ENCODE measurements at regions not wholly inside any gene's neighbourhood (a gene's known extent, or its start where the extent isn't known, plus 50 kb on each side); places are given as distances from the start of the nearest gene placed in this dataset.

DNA sequence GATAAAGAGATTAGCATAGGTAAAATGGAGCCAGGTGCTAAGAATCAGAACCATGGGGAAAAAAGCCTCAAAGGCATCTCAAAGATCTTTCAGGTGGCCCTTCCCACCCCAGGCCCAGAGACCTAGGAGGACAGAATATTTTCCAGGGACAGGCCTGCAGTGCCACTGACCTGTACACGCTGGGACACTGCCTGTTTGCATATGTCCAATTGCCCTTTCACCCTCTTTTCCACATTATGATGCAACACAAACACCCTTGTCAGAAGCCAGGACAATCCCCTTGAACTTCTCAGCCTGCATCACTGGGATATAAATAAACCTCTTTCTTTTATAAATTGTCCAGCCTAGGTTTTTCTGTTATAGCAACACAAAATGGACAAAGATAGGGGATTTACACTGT, 419.1 kb downstream of the TRIB2 start:
- DNase-seq (ENCODE audit: low read depth, low spot score) (no peak), FAIRE-seq (no peak)
- Histone ChIP-seq H3K4me3 (replicated peaks in 1 of 3; ENCODE audit: insufficient read depth in 1 of 3, low read depth in 1 of 3, low read length in 3 of 3) (no peak overlapping the region), H3K9me1 (replicated peaks; ENCODE audit: control insufficient read depth, extremely low read depth, insufficient read depth, low read length) (no peaks in the 10 kb centered on the region), H3K4me2 (ENCODE audit: insufficient read depth, low read length) (no peak overlapping the region), H3K27ac (ENCODE audit: insufficient read depth, low read depth, low read length) (no peak overlapping the region), H4K20me1 (replicated peaks; ENCODE audit: control insufficient read depth, extremely low read depth, insufficient read depth, low read length) (no peaks in the 10 kb centered on the region), H3K9ac (replicated peaks; ENCODE audit: extremely low read depth, insufficient read depth, low read length) (no peak overlapping the region), H3K36me3 (ENCODE audit: control insufficient read depth in 2 of 2, extremely low read depth in 1 of 2, insufficient read depth in 2 of 2, low read length in 2 of 2) (no peaks in the 10 kb centered on the region), H3K27me3 (ENCODE audit: control insufficient read depth in 2 of 2, insufficient read depth in 2 of 2, low read length in 2 of 2) (no peaks in the 10 kb centered on the region), H3K4me1 (ENCODE audit: control insufficient read depth, extremely low read depth, insufficient read depth, low read length) (no peaks in the 10 kb centered on the region), H3K9me3 (replicated peaks; ENCODE audit: control insufficient read depth, insufficient read depth, low read length) (no peaks in the 10 kb centered on the region), H2AFZ (ENCODE audit: low read depth, low read length) (no peak overlapping the region), H3K79me2 (ENCODE audit: control insufficient read depth, insufficient read depth, low read length) (no peaks in the 10 kb centered on the region)
- ChIA-PET CTCF (no interaction called here), POLR2A (no interaction called here)
- no peak for TF ChIP-seq POLR2A (IDR thresholded peaks at IDR 0.05; ENCODE audit: low read depth, low read length)
- TF ChIP-seq MYC (IDR thresholded peaks at IDR 0.05; ENCODE audit: low read depth, low read length), result no peak
- TF ChIP-seq EZH2 (IDR thresholded peaks at IDR 0.05; ENCODE audit: borderline replicate concordance, low read depth, low read length, severe bottlenecking), result no peak
- no peak for TF ChIP-seq FOS (IDR thresholded peaks at IDR 0.05; ENCODE audit: borderline replicate concordance, insufficient read depth, low read length)
- TF ChIP-seq JUN (IDR thresholded peaks at IDR 0.05; ENCODE audit: borderline replicate concordance, insufficient read depth, insufficient read length, low read depth), result no peak
- TF ChIP-seq, protein P1, sequence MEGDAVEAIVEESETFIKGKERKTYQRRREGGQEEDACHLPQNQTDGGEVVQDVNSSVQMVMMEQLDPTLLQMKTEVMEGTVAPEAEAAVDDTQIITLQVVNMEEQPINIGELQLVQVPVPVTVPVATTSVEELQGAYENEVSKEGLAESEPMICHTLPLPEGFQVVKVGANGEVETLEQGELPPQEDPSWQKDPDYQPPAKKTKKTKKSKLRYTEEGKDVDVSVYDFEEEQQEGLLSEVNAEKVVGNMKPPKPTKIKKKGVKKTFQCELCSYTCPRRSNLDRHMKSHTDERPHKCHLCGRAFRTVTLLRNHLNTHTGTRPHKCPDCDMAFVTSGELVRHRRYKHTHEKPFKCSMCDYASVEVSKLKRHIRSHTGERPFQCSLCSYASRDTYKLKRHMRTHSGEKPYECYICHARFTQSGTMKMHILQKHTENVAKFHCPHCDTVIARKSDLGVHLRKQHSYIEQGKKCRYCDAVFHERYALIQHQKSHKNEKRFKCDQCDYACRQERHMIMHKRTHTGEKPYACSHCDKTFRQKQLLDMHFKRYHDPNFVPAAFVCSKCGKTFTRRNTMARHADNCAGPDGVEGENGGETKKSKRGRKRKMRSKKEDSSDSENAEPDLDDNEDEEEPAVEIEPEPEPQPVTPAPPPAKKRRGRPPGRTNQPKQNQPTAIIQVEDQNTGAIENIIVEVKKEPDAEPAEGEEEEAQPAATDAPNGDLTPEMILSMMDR (IDR thresholded peaks at IDR 0.05; ENCODE audit: extremely low read depth in 1 of 2, insufficient read depth in 1 of 2, low read depth in 1 of 2, low read length in 2 of 2), result no peak
- no peak for TF ChIP-seq GATA2 (IDR thresholded peaks at IDR 0.05; ENCODE audit: insufficient read depth, insufficient read length, low read depth, low read length)
- TF ChIP-seq POLR2AphosphoS5 (IDR thresholded peaks at IDR 0.05; ENCODE audit: insufficient read depth, low read depth, low read length), result no peak
- TF ChIP-seq, protein P2, sequence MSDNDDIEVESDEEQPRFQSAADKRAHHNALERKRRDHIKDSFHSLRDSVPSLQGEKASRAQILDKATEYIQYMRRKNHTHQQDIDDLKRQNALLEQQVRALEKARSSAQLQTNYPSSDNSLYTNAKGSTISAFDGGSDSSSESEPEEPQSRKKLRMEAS (IDR thresholded peaks at IDR 0.05; ENCODE audit: insufficient read depth, insufficient read length), result no peak
- no TSS peak for BruUV-seq (replicated peaks)
- dilution Hi-C loops (cut with MboI; ENCODE audit: extremely low pct_ligation_motif_present, low sequenced_read_pairs) (no loop called here), intact Hi-C loops (cut with micrococcal nuclease) (no loop called here)

Measured in endothelial cell of umbilical vein (primary cell).